ENCODE measurements at regions not wholly inside any gene's neighbourhood (a gene's known extent, or its start where the extent isn't known, plus 50 kb on each side); places are given as distances from the start of the nearest gene placed in this dataset.

DNA sequence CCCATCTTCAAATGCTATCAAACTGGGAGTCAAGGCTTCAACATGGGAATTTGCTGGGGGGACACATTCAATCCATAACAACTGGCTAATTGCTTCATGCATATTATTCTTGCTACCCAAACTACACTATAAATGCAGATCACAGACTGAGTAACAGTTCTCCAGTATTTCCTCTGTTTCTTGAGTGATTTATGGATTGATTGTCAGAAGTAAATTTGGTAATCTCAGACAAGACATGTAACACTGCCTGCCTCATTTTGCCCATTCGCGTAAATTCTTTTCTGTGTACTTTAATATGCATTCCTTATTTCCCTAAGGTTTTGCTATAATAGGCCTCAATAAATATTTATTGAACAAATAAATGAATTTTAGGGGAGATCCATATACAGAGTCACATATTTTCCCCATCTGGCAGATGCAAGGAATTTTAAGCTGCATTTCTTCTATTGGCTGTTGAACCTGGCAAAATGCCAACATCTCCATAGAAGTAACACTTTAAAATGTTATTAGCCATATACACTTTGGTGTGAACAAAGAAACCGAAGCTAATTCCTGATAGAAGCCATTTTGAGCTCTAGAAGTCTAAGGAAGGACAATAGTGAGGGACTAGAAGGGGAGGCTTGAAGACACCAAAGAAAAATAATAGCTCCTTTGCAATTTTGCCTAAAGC, 98.2 kb downstream of the QRSL1 start:
- no peaks in the 10 kb centered on the region for H4K20me1 ChIP-seq (replicated peaks; ENCODE audit: control insufficient read depth, insufficient read depth, low read length)
- DNase-seq (ENCODE audit: extremely low read depth in 1 of 4, low spot score in 3 of 4) = no peak
- no peaks in the 10 kb centered on the region for H3K9me3 ChIP-seq (replicated peaks; ENCODE audit: control insufficient read depth, insufficient read depth, low read depth, low read length)
- H3K27me3 ChIP-seq (ENCODE audit: control insufficient read depth in 2 of 2, insufficient read depth in 2 of 2, low read length in 2 of 2) = no peaks in the 10 kb centered on the region
- H3K4me1 ChIP-seq (replicated peaks in 1 of 2; ENCODE audit: control insufficient read depth in 2 of 2, insufficient read depth in 2 of 2, low read length in 2 of 2) = no peaks in the 10 kb centered on the region
- BruUV-seq (replicated peaks) = no TSS peak
- no peaks in the 10 kb centered on the region for H3K36me3 ChIP-seq (ENCODE audit: control insufficient read depth, insufficient read depth, low read length)
- H3K9ac ChIP-seq (ENCODE audit: insufficient read depth in 1 of 2, low read depth in 2 of 2, low read length in 2 of 2) = no peak overlapping the region
- FAIRE-seq = peak; percentile 26
- ChIA-PET CTCF (ENCODE audit: low intra/inter-chr PET ratio) (no interaction called here), POLR2A (interaction anchor here (0.7 to 0.9 kb wide), 2 partner anchors 10 to 216 kb away, joined by 3 read pairs; no protein-coding TSS in a partner anchor)
- TF ChIP-seq NFIX (CRISPR knock-in tag; IDR thresholded peaks at IDR 0.05; ENCODE audit: low read depth) (peak; percentile 95), NCOA6 (IDR thresholded peaks at IDR 0.05) (no peak), MEIS2 (IDR thresholded peaks at IDR 0.05; ENCODE audit: partially characterized antibody) (peak; percentile 70), NFIC (IDR thresholded peaks at IDR 0.05) (peak; percentile 97), ZKSCAN1 (IDR thresholded peaks at IDR 0.05; ENCODE audit: low read depth, low read length) (no peak), SMAD1 (IDR thresholded peaks at IDR 0.05; ENCODE audit: low read depth, low read length, partially characterized antibody) (peak; percentile 22)
- TF ChIP-seq, protein P1, sequence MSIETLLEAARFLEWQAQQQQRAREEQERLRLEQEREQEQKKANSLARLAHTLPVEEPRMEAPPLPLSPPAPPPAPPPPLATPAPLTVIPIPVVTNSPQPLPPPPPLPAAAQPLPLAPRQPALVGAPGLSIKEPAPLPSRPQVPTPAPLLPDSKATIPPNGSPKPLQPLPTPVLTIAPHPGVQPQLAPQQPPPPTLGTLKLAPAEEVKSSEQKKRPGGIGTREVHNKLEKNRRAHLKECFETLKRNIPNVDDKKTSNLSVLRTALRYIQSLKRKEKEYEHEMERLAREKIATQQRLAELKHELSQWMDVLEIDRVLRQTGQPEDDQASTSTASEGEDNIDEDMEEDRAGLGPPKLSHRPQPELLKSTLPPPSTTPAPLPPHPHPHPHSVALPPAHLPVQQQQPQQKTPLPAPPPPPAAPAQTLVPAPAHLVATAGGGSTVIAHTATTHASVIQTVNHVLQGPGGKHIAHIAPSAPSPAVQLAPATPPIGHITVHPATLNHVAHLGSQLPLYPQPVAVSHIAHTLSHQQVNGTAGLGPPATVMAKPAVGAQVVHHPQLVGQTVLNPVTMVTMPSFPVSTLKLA (conservative IDR thresholded peaks at IDR 0.05) = no peak
- TF ChIP-seq, protein P2, sequence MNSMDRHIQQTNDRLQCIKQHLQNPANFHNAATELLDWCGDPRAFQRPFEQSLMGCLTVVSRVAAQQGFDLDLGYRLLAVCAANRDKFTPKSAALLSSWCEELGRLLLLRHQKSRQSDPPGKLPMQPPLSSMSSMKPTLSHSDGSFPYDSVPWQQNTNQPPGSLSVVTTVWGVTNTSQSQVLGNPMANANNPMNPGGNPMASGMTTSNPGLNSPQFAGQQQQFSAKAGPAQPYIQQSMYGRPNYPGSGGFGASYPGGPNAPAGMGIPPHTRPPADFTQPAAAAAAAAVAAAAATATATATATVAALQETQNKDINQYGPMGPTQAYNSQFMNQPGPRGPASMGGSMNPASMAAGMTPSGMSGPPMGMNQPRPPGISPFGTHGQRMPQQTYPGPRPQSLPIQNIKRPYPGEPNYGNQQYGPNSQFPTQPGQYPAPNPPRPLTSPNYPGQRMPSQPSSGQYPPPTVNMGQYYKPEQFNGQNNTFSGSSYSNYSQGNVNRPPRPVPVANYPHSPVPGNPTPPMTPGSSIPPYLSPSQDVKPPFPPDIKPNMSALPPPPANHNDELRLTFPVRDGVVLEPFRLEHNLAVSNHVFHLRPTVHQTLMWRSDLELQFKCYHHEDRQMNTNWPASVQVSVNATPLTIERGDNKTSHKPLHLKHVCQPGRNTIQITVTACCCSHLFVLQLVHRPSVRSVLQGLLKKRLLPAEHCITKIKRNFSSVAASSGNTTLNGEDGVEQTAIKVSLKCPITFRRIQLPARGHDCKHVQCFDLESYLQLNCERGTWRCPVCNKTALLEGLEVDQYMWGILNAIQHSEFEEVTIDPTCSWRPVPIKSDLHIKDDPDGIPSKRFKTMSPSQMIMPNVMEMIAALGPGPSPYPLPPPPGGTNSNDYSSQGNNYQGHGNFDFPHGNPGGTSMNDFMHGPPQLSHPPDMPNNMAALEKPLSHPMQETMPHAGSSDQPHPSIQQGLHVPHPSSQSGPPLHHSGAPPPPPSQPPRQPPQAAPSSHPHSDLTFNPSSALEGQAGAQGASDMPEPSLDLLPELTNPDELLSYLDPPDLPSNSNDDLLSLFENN (IDR thresholded peaks at IDR 0.05; ENCODE audit: low read depth in 2 of 2, low read length in 2 of 2) = no peak
- TF ChIP-seq, protein P3, sequence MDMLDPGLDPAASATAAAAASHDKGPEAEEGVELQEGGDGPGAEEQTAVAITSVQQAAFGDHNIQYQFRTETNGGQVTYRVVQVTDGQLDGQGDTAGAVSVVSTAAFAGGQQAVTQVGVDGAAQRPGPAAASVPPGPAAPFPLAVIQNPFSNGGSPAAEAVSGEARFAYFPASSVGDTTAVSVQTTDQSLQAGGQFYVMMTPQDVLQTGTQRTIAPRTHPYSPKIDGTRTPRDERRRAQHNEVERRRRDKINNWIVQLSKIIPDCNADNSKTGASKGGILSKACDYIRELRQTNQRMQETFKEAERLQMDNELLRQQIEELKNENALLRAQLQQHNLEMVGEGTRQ (CRISPR knock-in tag; IDR thresholded peaks at IDR 0.05) = no peak
- TF ChIP-seq, protein P4, sequence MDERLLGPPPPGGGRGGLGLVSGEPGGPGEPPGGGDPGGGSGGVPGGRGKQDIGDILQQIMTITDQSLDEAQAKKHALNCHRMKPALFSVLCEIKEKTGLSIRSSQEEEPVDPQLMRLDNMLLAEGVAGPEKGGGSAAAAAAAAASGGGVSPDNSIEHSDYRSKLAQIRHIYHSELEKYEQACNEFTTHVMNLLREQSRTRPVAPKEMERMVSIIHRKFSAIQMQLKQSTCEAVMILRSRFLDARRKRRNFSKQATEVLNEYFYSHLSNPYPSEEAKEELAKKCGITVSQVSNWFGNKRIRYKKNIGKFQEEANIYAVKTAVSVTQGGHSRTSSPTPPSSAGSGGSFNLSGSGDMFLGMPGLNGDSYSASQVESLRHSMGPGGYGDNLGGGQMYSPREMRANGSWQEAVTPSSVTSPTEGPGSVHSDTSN (CRISPR knock-in tag; IDR thresholded peaks at IDR 0.05; ENCODE audit: low read depth) = no peak
- TF ChIP-seq, protein P4 (tag; conservative IDR thresholded peaks at IDR 0.05; ENCODE audit: low read depth) = peak; percentile 52; the same call in 1 of the 2 replicates
- ATAC-seq = no peak
- no peak overlapping the region for H3K27ac ChIP-seq (ENCODE audit: extremely low read depth, low read depth, low read length)
- H3K4me3 ChIP-seq = no peak overlapping the region
- H2AFZ ChIP-seq (ENCODE audit: low read depth, low read length) = no peak overlapping the region
- 54% methylated on average over 3 of the region's 3 CpGs for WGBS (ENCODE audit: insufficient coverage, low coverage, missing lambda C conversion rate)
- no peak overlapping the region for H3K4me2 ChIP-seq (ENCODE audit: insufficient read depth, low read length)
- intact Hi-C loops (cut with micrococcal nuclease) = no loop called here
- no peaks in the 10 kb centered on the region for H3K79me2 ChIP-seq (ENCODE audit: control insufficient read depth, insufficient read depth, low read length)
- no peaks in the 10 kb centered on the region for H3K9me1 ChIP-seq (ENCODE audit: control insufficient read depth, insufficient read depth, low read length)
- in situ Hi-C loops (cut with MboI) = no loop called here

Measured in K562 (cell line).